ENCODE measurements at regions not wholly inside any gene's neighbourhood (a gene's known extent, or its start where the extent isn't known, plus 50 kb on each side); places are given as distances from the start of the nearest gene placed in this dataset.

GRCh38 chr5:6158974-6159831, 219.1 kb downstream of the MED10 start:
- H3K9ac ChIP-seq (ENCODE audit: low read depth in 1 of 2, low read length in 2 of 2), result no peak overlapping the region
- H3K27ac ChIP-seq (ENCODE audit: low read depth, low read length), result no peak overlapping the region
- H3K36me3 ChIP-seq (ENCODE audit: control insufficient read depth in 1 of 2, insufficient read depth in 2 of 2, low read length in 2 of 2), result no peaks in the 10 kb centered on the region
- no peaks in the 10 kb centered on the region for H3K9me3 ChIP-seq (ENCODE audit: control insufficient read depth in 1 of 2, low read length in 2 of 2)
- H3K4me1 ChIP-seq (ENCODE audit: control insufficient read depth in 1 of 2, insufficient read depth in 2 of 2, low read length in 2 of 2), result no peaks in the 10 kb centered on the region
- H3K27me3 ChIP-seq (ENCODE audit: control insufficient read depth in 1 of 2, insufficient read depth in 2 of 2, low read length in 2 of 2), result no peaks in the 10 kb centered on the region
- no peak overlapping the region for H3K4me3 ChIP-seq (ENCODE audit: low read depth in 1 of 2, low read length in 2 of 2)

DNA sequence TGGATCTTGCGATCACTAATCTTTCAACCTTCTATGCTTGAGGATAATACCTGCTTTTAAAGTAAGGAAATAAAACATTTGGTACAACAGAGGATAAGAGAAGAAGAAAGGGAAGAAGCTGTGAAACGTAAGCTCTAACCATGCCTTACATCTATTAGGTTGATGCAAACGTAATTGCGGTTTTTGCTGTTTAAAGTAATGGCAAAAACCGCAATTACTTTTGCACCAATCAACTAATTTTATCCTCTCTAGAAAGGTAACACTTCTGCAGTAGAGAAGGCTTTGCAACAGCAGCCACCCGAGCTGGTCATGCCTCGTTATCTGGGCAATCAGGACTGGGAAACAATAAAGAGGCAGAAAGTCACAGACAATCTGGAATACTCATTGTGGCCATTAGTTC, 224.1 kb downstream of the MED10 start:
- H3K9ac ChIP-seq (ENCODE audit: low read depth in 1 of 2, low read length in 2 of 2), result no peak overlapping the region
- H3K36me3 ChIP-seq (ENCODE audit: control insufficient read depth in 1 of 2, insufficient read depth in 2 of 2, low read length in 2 of 2), result no peaks in the 10 kb centered on the region
- no peaks in the 10 kb centered on the region for H3K9me3 ChIP-seq (ENCODE audit: control insufficient read depth in 1 of 2, low read length in 2 of 2)
- no peaks in the 10 kb centered on the region for H3K4me1 ChIP-seq (ENCODE audit: control insufficient read depth in 1 of 2, insufficient read depth in 2 of 2, low read length in 2 of 2)
- H3K27ac ChIP-seq (ENCODE audit: low read depth, low read length), result no peak overlapping the region
- no peak overlapping the region for H3K4me3 ChIP-seq (ENCODE audit: low read depth in 1 of 2, low read length in 2 of 2)
- no peaks in the 10 kb centered on the region for H3K27me3 ChIP-seq (ENCODE audit: control insufficient read depth in 1 of 2, insufficient read depth in 2 of 2, low read length in 2 of 2)

- H3K4me3 ChIP-seq (ENCODE audit: low read depth in 1 of 2, low read length in 2 of 2), result no peak overlapping the region
- no peaks in the 10 kb centered on the region for H3K4me1 ChIP-seq (ENCODE audit: control insufficient read depth in 1 of 2, insufficient read depth in 2 of 2, low read length in 2 of 2)
- H3K9me3 ChIP-seq (ENCODE audit: control insufficient read depth in 1 of 2, low read length in 2 of 2), result no peaks in the 10 kb centered on the region
- H3K9ac ChIP-seq (ENCODE audit: low read depth in 1 of 2, low read length in 2 of 2), result no peak overlapping the region
- H3K27ac ChIP-seq (ENCODE audit: low read depth, low read length), result no peak overlapping the region
- no peaks in the 10 kb centered on the region for H3K27me3 ChIP-seq (ENCODE audit: control insufficient read depth in 1 of 2, insufficient read depth in 2 of 2, low read length in 2 of 2)
- H3K36me3 ChIP-seq (ENCODE audit: control insufficient read depth in 1 of 2, insufficient read depth in 2 of 2, low read length in 2 of 2), result no peaks in the 10 kb centered on the region
Measured at GRCh38 chr5:6146271-6146670, 232.1 kb downstream of the MED10 start.

- no peak overlapping the region for H3K9ac ChIP-seq (ENCODE audit: low read depth in 1 of 2, low read length in 2 of 2)
- no peaks in the 10 kb centered on the region for H3K27me3 ChIP-seq (ENCODE audit: control insufficient read depth in 1 of 2, insufficient read depth in 2 of 2, low read length in 2 of 2)
- no peaks in the 10 kb centered on the region for H3K9me3 ChIP-seq (ENCODE audit: control insufficient read depth in 1 of 2, low read length in 2 of 2)
- H3K27ac ChIP-seq (ENCODE audit: low read depth, low read length), result no peak overlapping the region
- H3K36me3 ChIP-seq (ENCODE audit: control insufficient read depth in 1 of 2, insufficient read depth in 2 of 2, low read length in 2 of 2), result no peaks in the 10 kb centered on the region
- no peaks in the 10 kb centered on the region for H3K4me1 ChIP-seq (ENCODE audit: control insufficient read depth in 1 of 2, insufficient read depth in 2 of 2, low read length in 2 of 2)
- no peak overlapping the region for H3K4me3 ChIP-seq (ENCODE audit: low read depth in 1 of 2, low read length in 2 of 2)
Measured at GRCh38 chr5:6145616-6146237, 232.6 kb downstream of the MED10 start.

GRCh38 chr5:6143523-6143922, 234.8 kb downstream of the MED10 start:
- Histone ChIP-seq H3K27ac (ENCODE audit: low read depth, low read length) (no peak overlapping the region), H3K4me1 (ENCODE audit: control insufficient read depth in 1 of 2, insufficient read depth in 2 of 2, low read length in 2 of 2) (no peaks in the 10 kb centered on the region), H3K4me3 (ENCODE audit: low read depth in 1 of 2, low read length in 2 of 2) (no peak overlapping the region)

GRCh38 chr5:6142353-6142752, 236.0 kb downstream of the MED10 start:
- Histone ChIP-seq H3K4me3 (ENCODE audit: low read depth in 1 of 2, low read length in 2 of 2) (no peak overlapping the region), H3K9ac (ENCODE audit: low read depth in 1 of 2, low read length in 2 of 2) (no peak overlapping the region), H3K9me3 (ENCODE audit: control insufficient read depth in 1 of 2, low read length in 2 of 2) (no peaks in the 10 kb centered on the region), H3K27me3 (ENCODE audit: control insufficient read depth in 1 of 2, insufficient read depth in 2 of 2, low read length in 2 of 2) (no peaks in the 10 kb centered on the region), H3K36me3 (ENCODE audit: control insufficient read depth in 1 of 2, insufficient read depth in 2 of 2, low read length in 2 of 2) (no peaks in the 10 kb centered on the region), H3K27ac (ENCODE audit: low read depth, low read length) (no peak overlapping the region), H3K4me1 (ENCODE audit: control insufficient read depth in 1 of 2, insufficient read depth in 2 of 2, low read length in 2 of 2) (no peaks in the 10 kb centered on the region)

More at GRCh38 chr5:6143523-6143922, 234.8 kb downstream of the MED10 start:
- no peaks in the 10 kb centered on the region for H3K36me3 ChIP-seq (ENCODE audit: control insufficient read depth in 1 of 2, insufficient read depth in 2 of 2, low read length in 2 of 2)
- H3K9ac ChIP-seq (ENCODE audit: low read depth in 1 of 2, low read length in 2 of 2), result no peak overlapping the region
- no peaks in the 10 kb centered on the region for H3K9me3 ChIP-seq (ENCODE audit: control insufficient read depth in 1 of 2, low read length in 2 of 2)
- H3K27me3 ChIP-seq (ENCODE audit: control insufficient read depth in 1 of 2, insufficient read depth in 2 of 2, low read length in 2 of 2), result no peaks in the 10 kb centered on the region

DNA sequence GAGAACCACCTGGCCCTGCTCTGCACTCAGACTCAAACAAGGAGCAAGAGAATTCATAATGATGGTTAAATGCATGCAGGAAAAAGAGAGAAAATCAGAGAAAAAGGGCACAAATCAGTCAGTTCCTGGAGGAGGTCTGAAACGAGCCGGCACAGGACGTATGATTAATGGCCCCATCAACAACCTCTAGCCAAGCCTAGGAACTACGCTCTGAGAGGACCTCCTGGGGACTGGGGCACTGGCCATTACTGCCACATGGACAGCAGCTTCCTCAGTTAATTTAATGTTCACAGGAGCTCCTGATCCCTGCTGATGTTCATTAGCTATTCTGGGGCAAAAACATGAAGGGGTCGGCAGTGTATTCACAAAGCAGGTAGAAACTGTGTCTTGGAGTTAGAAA, 238.1 kb downstream of the MED10 start:
- no peaks in the 10 kb centered on the region for H3K27me3 ChIP-seq (ENCODE audit: control insufficient read depth in 1 of 2, insufficient read depth in 2 of 2, low read length in 2 of 2)
- H3K4me1 ChIP-seq (ENCODE audit: control insufficient read depth in 1 of 2, insufficient read depth in 2 of 2, low read length in 2 of 2), result no peaks in the 10 kb centered on the region
- H3K36me3 ChIP-seq (ENCODE audit: control insufficient read depth in 1 of 2, insufficient read depth in 2 of 2, low read length in 2 of 2), result no peaks in the 10 kb centered on the region
- H3K4me3 ChIP-seq (ENCODE audit: low read depth in 1 of 2, low read length in 2 of 2), result no peak overlapping the region
- no peaks in the 10 kb centered on the region for H3K9me3 ChIP-seq (ENCODE audit: control insufficient read depth in 1 of 2, low read length in 2 of 2)
- H3K9ac ChIP-seq (ENCODE audit: low read depth in 1 of 2, low read length in 2 of 2), result no peak overlapping the region
- H3K27ac ChIP-seq (ENCODE audit: low read depth, low read length), result no peak overlapping the region

- H3K9ac ChIP-seq (ENCODE audit: low read depth in 1 of 2, low read length in 2 of 2), result no peak overlapping the region
- no peaks in the 10 kb centered on the region for H3K4me1 ChIP-seq (ENCODE audit: control insufficient read depth in 1 of 2, insufficient read depth in 2 of 2, low read length in 2 of 2)
- H3K9me3 ChIP-seq (ENCODE audit: control insufficient read depth in 1 of 2, low read length in 2 of 2), result no peaks in the 10 kb centered on the region
- no peaks in the 10 kb centered on the region for H3K36me3 ChIP-seq (ENCODE audit: control insufficient read depth in 1 of 2, insufficient read depth in 2 of 2, low read length in 2 of 2)
- no peak overlapping the region for H3K27ac ChIP-seq (ENCODE audit: low read depth, low read length)
- H3K4me3 ChIP-seq (ENCODE audit: low read depth in 1 of 2, low read length in 2 of 2), result no peak overlapping the region
- no peaks in the 10 kb centered on the region for H3K27me3 ChIP-seq (ENCODE audit: control insufficient read depth in 1 of 2, insufficient read depth in 2 of 2, low read length in 2 of 2)
Measured at GRCh38 chr5:6135977-6136376, 242.4 kb downstream of the MED10 start.

DNA sequence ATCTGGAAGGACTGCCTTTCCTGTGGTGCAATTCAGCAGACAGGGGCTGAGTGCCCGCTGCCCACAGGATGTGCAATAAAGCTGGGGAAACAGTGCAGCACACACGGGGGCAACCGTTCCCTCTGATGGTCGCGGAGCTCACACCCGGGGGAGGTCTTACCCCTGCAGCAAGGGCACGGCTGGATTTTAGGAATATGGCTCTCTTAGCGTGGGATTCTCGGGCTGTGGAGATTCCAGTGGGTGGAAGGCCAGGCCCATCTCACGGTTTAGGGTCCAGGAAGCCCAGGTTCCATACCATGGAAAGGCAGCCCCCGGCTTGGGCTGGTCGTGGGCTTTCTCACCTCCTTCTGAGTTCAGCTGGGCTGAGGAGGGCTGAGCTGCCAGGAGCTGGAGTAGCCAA, 244.1 kb downstream of the MED10 start:
- Histone ChIP-seq H3K36me3 (ENCODE audit: control insufficient read depth in 1 of 2, insufficient read depth in 2 of 2, low read length in 2 of 2) (no peaks in the 10 kb centered on the region), H3K4me3 (ENCODE audit: low read depth in 1 of 2, low read length in 2 of 2) (no peak overlapping the region), H3K4me1 (ENCODE audit: control insufficient read depth in 1 of 2, insufficient read depth in 2 of 2, low read length in 2 of 2) (no peaks in the 10 kb centered on the region), H3K9me3 (ENCODE audit: control insufficient read depth in 1 of 2, low read length in 2 of 2) (no peaks in the 10 kb centered on the region), H3K27me3 (ENCODE audit: control insufficient read depth in 1 of 2, insufficient read depth in 2 of 2, low read length in 2 of 2) (no peaks in the 10 kb centered on the region), H3K27ac (ENCODE audit: low read depth, low read length) (no peak overlapping the region), H3K9ac (ENCODE audit: low read depth in 1 of 2, low read length in 2 of 2) (no peak overlapping the region)

DNA sequence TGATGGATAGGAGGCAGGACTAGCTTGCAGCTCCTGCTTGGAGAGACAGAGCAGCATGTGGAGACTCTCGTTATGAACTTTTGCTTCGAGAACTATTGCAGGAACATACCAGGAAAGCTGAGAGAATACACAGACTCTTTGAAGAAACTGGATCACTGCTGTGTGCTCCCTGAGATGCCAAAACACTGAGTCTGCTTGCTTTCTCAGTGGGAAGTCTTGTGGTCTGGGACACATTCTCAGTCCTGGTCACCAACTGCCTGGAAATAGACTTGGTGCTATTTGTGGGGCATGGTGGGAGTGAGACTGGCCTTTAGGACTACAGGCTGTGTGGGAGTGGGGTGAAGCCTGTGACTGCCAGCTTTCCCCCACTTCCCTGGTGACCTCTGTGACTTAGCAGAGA, 252.6 kb downstream of the MED10 start:
- Histone ChIP-seq H3K27ac (ENCODE audit: low read depth, low read length) (no peak overlapping the region), H3K9me3 (ENCODE audit: control insufficient read depth in 1 of 2, low read length in 2 of 2) (peaks cover 0 to 8% of the 10 kb centered on the region in 2 donors), H3K36me3 (ENCODE audit: control insufficient read depth in 1 of 2, insufficient read depth in 2 of 2, low read length in 2 of 2) (no peaks in the 10 kb centered on the region), H3K9ac (ENCODE audit: low read depth in 1 of 2, low read length in 2 of 2) (no peak overlapping the region), H3K4me1 (ENCODE audit: control insufficient read depth in 1 of 2, insufficient read depth in 2 of 2, low read length in 2 of 2) (no peaks in the 10 kb centered on the region), H3K4me3 (ENCODE audit: low read depth in 1 of 2, low read length in 2 of 2) (no peak overlapping the region), H3K27me3 (ENCODE audit: control insufficient read depth in 1 of 2, insufficient read depth in 2 of 2, low read length in 2 of 2) (no peaks in the 10 kb centered on the region)

Data from duodenal mucosa (tissue), 2 donors.